Psoas muscle (tissue), 7 donors: ENCODE measurements at regions not wholly inside any gene's neighbourhood (a gene's known extent, or its start where the extent isn't known, plus 50 kb on each side); places are given as distances from the start of the nearest gene placed in this dataset.

Source experiments
- ATAC-seq, 4 donors: fragments of 200-7000 bp; cut with Tn5 transposase; one replicate each; pipeline ENCODE4 v1.9.1; 2020; ENCODE audit warnings: moderate library complexity in 3 of 4, mild to moderate bottlenecking in 2 of 4
- DNase-seq, 2 donors: peaks; one replicate each; pipeline ENCODE4 v3.0.0-alpha.2; 2020
- H3K27ac ChIP-seq: fragments of 200-600 bp; one replicate; pipeline ENCODE4 v1.8.0; 2022
- H3K27me3 ChIP-seq, 3 donors: fragments of 200-600 bp in 1 of 3; one replicate each; pipeline versions ENCODE4 v1.6.1 to v1.8.0; 2013 to 2022; ENCODE audit warnings: low read length in 2 of 3, mild to moderate bottlenecking in 2 of 3, moderate library complexity in 1 of 3; ENCODE audit not compliant: insufficient read depth in 3 of 3
- H3K36me3 ChIP-seq, 2 donors: fragments of 200-600 bp in 1 of 2; one replicate each; pipeline versions ENCODE4 v1.6.1 to v1.8.0; 2013 to 2022; ENCODE audit warnings: low read depth in 1 of 2, mild to moderate bottlenecking in 1 of 2, moderate library complexity in 1 of 2; ENCODE audit not compliant: insufficient read depth in 1 of 2
- H3K4me1 ChIP-seq: fragments of 200-600 bp; one replicate; pipeline ENCODE4 v1.8.0; 2022
- H3K4me3 ChIP-seq: fragments of 200-600 bp; one replicate; pipeline ENCODE4 v1.8.0; 2022; ENCODE audit warnings: mild to moderate bottlenecking
- H3K9me3 ChIP-seq: fragments of 200-600 bp; one replicate; pipeline ENCODE4 v1.8.0; 2022
- WGBS, 3 donors: extraction: QIAGEN DNeasy Blood & Tissue Kit; methylation state at CpG; one replicate each; pipeline versions ENCODE4 v1.1.6 to v1.1.7; 2013; 5-methylcytosine and 5-hydroxymethylcytosine counted together
- intact Hi-C, 2 donors: fragments of 100-400 bp; cut with DNase I; formaldehyde crosslinking; loops; one replicate each; pipeline versions ENCODE4 v1.11.0 to v1.14.2; 2022
- TF ChIP-seq, protein P1 (sequence below): fragments of 200-600 bp; IDR thresholded peaks from one replicate; pipeline ENCODE4 v1.8.0; 2022; ENCODE audit warnings: antibody characterized with exemption
- donor health status: healthy with polysubstance abuse.
- donor health status: DM: no; HTN: no; CAD: no; lungs with moderate emphysema.
- donor health status: Bipolar disorder and iron deficiency.
- donor health status: healthy.
- donor health status: DM: yes; HTN: yes; CAD: no.
- donor health status: DM: no; HTN: no; CAD: no.
- donor health status: DM: yes; HTN: yes; CAD: no.

DNA sequence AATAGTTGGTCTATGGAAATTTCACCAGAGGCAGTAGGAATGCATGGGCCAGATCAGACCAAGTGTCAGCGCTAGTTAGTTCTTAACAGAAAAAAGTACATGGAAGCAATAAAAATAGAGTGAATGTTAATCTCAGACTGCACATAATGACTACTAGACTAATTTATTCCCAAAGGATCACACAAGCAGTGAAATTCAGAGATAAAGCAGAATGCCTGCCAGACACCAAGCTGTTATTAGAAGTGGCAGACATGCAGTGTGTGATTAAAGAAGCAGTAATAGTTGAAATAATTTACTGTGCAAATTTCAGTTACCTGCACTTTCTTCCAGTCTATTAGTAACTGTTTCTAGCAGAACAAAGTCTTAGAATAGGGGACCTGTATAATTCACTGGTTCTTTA is 1024.2 kb downstream of the CDH9 start:
- Histone ChIP-seq H3K27me3 (no peaks in the 10 kb centered on the region), H3K4me1 (no peaks in the 10 kb centered on the region), H3K9me3 (no peaks in the 10 kb centered on the region), H3K36me3 (no peaks in the 10 kb centered on the region), H3K27ac (no peak overlapping the region), H3K4me3 (no peak overlapping the region)
- intact Hi-C loops, result no loop called here
- WGBS, 3 donors, result 94 to 97% (median 94%) methylated on average over 1 of the region's 1 CpG
- DNase-seq, result no peak
- TF ChIP-seq, protein P1, sequence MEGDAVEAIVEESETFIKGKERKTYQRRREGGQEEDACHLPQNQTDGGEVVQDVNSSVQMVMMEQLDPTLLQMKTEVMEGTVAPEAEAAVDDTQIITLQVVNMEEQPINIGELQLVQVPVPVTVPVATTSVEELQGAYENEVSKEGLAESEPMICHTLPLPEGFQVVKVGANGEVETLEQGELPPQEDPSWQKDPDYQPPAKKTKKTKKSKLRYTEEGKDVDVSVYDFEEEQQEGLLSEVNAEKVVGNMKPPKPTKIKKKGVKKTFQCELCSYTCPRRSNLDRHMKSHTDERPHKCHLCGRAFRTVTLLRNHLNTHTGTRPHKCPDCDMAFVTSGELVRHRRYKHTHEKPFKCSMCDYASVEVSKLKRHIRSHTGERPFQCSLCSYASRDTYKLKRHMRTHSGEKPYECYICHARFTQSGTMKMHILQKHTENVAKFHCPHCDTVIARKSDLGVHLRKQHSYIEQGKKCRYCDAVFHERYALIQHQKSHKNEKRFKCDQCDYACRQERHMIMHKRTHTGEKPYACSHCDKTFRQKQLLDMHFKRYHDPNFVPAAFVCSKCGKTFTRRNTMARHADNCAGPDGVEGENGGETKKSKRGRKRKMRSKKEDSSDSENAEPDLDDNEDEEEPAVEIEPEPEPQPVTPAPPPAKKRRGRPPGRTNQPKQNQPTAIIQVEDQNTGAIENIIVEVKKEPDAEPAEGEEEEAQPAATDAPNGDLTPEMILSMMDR, result no peak
- ATAC-seq, result no peak

DNA sequence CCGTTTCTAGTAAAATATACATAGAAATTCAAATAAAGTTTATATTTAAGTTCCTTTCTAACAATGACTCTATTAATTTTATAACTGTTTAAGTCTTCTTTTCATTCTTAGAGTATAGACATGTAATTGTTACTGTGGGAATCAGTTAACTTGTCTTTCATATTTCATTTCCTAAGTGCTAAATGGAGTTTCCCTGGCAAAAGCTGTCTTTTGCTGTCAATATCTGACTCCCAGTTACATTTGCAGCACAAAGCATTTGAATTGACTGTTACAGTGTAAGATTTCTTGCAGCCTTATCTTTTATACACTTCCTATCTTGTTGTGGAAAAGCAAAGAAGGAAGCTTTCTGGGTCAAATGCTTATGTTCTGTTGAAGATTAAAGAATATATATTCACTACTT is 1026.3 kb downstream of the CDH9 start:
- ATAC-seq (no peak), DNase-seq (no peak)
- intact Hi-C loops, result no loop called here
- Histone ChIP-seq H3K27ac (no peak overlapping the region), H3K4me1 (no peaks in the 10 kb centered on the region), H3K9me3 (no peaks in the 10 kb centered on the region), H3K36me3 (no peaks in the 10 kb centered on the region), H3K27me3 (no peaks in the 10 kb centered on the region), H3K4me3 (no peak overlapping the region)
- WGBS, 3 donors, result 61 to 74% (median 69%) methylated on average over 1 of the region's 1 CpG
- TF ChIP-seq, protein P1, result no peak

DNA sequence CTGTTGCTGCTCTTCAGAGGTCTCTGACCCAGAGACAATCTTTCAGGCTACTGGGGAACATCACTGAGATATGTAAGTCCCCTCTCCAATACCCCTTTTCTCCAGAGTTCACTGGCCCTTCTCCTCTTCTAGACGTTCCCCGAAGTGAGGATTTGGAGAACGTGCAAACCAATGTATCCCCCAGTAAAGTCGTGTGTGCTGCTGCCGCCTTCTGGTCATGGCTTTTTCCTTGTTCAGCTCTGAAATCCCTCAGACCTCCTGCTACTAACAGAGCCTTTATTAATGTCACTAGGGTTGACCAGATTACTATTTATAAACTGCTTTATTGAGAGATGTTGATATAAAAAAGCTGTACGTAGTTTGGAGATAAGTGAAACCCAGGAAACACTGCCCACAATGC is 1028.6 kb downstream of the CDH9 start:
- no peaks in the 10 kb centered on the region for H3K4me1 ChIP-seq
- intact Hi-C loops, result no loop called here
- no peaks in the 10 kb centered on the region for H3K27me3 ChIP-seq
- H3K4me3 ChIP-seq, result no peak overlapping the region
- 18 to 29% (median 25%) methylated on average over 6 of the region's 6 CpGs for WGBS, 3 donors
- no peaks in the 10 kb centered on the region for H3K36me3 ChIP-seq
- DNase-seq (no peak), ATAC-seq (no peak)
- H3K9me3 ChIP-seq, result no peaks in the 10 kb centered on the region
- H3K27ac ChIP-seq, result no peak overlapping the region
- TF ChIP-seq, protein P1, result no peak

DNA sequence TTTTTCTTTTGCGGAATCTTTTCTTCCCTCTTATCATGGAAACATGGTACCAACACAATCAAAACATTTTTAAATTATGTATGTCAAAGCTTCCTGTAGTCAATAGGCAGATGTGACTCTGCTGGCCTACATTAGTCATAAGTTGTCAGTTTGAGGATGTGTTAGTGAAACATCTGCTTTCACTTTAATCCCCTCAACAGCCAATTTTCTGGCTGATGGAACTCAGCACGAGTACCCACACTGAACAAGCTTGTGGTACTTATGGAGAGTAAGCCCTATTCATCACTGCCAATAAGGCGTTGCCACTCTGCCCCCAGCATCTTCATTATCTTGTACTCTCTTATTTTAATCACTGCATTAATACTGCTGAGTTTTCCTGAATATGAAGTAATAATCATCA is 1034.4 kb downstream of the CDH9 start:
- ATAC-seq (no peak), DNase-seq (no peak)
- Histone ChIP-seq H3K9me3 (no peaks in the 10 kb centered on the region), H3K36me3 (no peaks in the 10 kb centered on the region), H3K4me3 (no peak overlapping the region), H3K27ac (no peak overlapping the region), H3K4me1 (no peaks in the 10 kb centered on the region), H3K27me3 (no peaks in the 10 kb centered on the region)
- WGBS, 3 donors, result 51 to 61% (median 59%) methylated on average over 3 of the region's 3 CpGs
- intact Hi-C loops, result no loop called here
- TF ChIP-seq, protein P1, result no peak

DNA sequence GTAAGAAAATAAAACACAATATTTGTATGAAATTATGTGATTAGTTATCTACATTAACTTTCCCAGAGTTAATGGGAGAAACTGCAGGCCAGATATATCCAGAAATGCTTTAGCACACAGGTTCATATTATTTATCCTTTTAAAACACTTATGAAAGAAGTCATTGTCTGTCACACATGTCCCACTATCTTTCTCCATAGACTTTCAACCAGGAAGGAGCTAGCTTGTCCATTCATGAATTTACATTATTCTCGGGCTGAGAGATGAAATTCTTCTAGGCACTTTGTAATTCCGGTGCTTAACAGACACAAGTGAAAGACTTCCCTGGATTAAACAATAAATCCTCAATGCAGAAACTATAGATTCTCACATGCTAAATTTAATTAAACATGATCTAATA is 1043.2 kb downstream of the CDH9 start:
- WGBS, 3 donors, result 83 to 91% (median 91%) methylated on average over 2 of the region's 2 CpGs
- DNase-seq (no peak), ATAC-seq (no peak)
- Histone ChIP-seq H3K27ac (no peak overlapping the region), H3K4me1 (no peaks in the 10 kb centered on the region), H3K36me3 (no peaks in the 10 kb centered on the region), H3K4me3 (no peak overlapping the region), H3K9me3 (no peaks in the 10 kb centered on the region), H3K27me3 (no peaks in the 10 kb centered on the region)
- TF ChIP-seq, protein P1, result no peak
- intact Hi-C loops, result no loop called here
